Activated CD4-positive, alpha-beta T cell treated with anti-CD3 and anti-CD28 coated beads, Interleukin-10, Interleukin-2, amounts not matched to agents 100 ng/mL and 50 ng/mL, durations not matched to agents 16 hours and 8 hours (primary cell): ENCODE measurements at regions not wholly inside any gene's neighbourhood (a gene's known extent, or its start where the extent isn't known, plus 50 kb on each side); places are given as distances from the start of the nearest gene placed in this dataset.
"Not testable (repeated sequence)": the region's sequence is repeated elsewhere in the genome, so short reads cannot be mapped to it uniquely, and the experiment has no call there.

Experiments
- DNase-seq: peaks from one replicate; pipeline ENCODE4 v3.0.0-alpha.2; 2020

DNA sequence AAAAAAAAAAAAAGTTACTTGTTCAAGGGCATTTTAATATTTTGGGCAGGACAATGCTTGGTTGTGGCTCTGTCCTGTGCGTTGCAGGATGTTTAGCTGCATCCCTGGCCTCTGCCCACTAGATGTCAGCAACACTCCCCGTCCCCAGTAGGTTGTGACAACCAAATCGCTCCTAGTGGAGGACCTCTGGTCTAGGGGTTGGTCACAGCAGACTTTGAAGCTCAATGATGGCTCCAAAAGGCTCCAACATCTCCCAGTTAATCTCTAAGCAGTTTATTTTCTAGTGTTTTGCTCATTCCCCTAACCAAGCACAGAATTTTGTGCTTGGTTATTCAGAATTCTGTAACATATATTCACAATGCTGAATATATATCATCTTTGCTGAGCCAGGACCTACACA is 67.0 kb downstream of the CHRNA1 start:
- DNase-seq = peak; percentile 81

DNA sequence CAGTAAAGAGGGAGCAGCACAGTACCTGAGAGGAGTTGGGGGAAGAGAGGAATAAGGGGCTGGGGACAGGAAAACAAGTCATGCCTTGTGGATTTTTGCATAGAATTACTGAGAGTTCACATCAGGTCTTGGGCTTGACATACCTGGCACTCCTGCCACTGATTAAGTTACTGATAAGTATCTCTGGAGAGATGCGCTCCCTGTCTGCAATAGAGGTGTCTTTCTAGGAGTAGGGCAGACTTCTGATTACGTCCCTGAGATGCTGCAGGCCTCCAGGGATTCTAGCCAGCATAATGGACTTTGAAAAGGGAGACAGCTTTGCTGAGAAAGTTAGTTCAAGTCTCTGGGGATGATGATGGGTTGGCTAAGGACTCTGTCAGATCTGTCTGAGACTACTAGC is 69.4 kb downstream of the CHRNA1 start:
- no peak for DNase-seq

DNA sequence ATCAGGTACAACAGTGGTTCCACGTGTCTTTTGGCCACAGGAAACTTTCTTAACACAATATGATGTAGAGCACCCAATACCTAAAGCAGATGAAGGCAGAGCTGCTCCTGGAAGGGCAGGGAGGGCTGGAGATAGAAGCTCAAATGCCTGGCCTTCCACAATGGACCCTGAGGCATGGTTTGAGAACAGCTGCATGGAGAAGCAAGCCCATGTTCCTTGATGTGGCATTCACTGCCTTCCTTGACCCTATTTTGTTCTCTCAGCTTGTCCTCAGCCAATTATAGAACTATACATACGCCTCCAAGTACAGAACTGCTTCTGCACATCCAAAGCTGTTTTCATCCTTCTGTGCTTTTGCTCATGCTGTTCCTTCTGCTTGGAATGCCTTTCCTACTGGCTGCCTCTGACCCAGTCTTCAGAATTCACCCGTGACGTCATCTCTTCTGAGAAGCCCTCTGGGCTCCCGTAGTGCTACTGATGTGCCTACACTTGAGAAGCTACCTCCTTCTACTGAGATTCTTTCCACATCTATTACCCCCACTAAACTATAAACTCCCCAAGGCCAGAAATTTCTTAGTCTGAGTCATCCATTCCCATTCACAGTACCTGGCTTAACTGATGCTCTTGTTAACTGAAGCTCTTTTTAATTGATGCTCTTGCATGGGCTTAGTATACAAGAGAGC is 69.9 kb downstream of the CHRNA1 start:
- DNase-seq = no peak

DNA sequence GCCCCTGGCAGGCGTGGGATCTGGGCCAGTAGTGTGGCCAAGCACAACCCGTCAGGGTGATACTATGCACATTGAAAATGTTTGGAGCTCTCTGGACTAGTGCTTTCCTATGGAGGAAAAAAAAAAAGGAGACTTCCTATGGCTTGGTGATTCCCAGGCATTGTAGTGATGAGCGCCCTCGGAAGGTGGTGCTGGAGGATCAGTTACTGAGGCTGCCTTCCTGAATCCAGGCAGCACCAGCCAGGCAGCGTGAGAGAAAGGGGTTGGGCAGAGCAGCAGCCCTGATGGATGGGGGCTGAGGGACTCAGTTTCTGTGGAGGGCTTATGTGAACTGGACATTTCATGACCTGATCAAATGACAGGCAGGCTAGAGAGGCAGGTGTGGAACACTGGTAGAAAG is 70.9 kb downstream of the CHRNA1 start:
- no peak for DNase-seq

DNA sequence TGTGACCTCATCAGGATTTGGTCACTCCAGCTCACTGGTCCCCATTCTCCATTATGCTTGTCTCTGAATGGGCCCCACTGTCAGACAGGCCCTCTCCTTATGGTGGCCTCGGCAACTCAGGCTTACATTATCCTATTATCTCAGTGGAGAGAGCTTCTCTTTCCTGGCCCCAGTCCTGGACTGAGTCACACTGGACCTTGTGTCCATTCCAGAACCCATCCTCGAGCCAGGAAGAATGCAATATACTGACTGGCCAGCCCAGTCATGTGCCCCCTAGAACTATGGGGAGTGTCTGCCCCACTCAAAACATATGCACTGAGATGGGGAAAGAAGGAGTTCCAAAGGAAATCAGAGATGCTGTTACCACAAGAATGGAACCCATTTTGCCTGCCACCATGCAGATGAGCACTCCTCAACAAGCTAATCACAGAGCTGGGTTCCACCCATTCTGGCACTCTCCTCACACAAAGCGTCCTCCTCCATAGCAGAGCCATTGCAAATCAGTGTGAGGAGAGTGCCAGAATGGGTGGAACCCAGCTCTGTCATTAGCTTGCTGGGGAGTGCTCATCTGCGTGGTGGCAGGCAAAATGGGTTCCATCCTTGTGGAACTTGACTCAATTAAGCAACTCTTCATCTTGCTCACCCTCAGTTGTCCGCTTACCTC is 71.9 kb downstream of the CHRNA1 start:
- DNase-seq = no peak

DNA sequence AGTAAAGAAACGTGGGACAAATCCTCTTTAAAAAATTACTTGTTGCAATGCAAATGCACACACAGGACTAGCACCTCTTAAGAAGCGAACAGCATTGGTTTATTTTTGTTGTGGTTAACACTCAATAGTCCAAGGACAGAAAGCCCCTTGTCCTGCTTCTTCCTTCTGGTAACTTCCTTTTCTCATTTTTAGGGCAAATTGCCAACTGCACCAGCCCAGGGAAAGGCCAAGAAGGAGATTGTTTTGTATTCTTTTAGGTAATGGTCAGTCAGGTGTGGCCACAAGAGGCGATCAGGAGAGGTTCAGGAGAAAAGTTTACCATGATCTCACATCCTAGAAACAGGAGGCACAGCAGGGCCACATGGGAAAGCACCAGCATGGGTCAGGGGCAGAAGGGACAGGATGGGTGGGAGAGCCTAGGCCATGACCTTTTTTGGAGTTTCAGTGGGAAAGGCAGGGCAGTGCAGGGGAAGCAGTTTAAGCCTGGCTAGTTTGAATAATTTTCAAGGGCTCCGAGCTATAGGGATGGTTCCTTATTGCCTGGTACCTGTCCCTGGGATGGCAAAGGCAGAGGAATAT is 73.0 kb downstream of the CHRNA1 start:
- DNase-seq = no peak

DNA sequence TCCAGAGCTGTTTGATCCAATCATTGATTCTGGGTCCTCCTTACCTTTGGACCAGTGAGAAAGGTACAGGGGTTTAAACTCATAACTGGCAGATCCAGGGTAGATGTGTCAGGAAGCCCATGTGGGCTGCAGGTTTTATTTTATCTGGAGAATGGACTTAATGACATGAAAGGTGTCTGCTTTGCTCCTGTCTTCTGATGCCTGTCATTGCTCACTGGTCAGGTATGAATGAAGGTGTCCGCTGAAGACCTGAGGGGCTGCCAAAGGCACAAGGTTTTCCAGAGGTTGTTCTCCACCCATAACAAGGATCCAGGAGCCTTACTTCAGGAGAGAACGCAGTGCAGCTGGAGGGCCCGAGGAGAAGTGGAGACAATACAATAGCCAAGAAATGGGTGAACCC is 74.2 kb downstream of the CHRNA1 start:
- DNase-seq = no peak

DNA sequence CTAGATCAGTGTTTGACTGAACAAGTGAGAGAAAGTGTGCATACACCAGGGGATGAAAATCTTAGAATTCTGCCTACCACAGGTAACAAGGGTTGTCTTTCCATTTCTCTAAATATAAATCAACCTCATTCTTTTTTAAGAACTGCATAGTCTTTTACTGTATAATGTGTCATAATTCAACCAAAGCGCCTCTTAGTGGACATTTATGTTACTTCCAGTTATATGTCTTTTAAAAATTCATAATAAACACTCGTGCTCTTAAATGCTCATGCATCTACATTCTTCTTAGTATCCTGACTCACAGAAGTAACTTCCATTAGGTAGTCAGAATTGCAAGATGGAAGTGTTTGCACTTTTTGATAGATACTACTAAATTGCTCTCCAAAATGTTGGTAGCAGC is 76.2 kb downstream of the CHRNA1 start:
- peak; percentile 54 for DNase-seq

DNA sequence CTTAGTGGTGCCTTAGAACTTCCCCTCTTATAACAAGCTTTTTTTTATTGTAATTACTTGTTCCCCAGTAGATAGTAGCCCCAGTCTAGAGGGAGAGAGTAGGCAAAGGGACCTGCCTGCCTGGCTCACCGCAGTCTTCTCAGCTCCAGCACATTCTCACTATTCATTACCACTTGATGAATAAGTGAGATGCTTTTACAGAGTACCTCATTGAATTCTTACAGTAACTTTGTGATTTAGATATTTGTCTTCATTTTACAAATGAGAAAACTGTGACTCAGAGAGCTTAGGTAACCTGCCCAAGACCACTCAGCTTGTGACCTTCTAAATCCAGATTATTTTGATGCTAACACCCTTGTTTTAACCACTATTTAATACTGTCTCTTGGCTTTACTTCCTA is 77.8 kb downstream of the CHRNA1 start:
- DNase-seq = no peak

DNA sequence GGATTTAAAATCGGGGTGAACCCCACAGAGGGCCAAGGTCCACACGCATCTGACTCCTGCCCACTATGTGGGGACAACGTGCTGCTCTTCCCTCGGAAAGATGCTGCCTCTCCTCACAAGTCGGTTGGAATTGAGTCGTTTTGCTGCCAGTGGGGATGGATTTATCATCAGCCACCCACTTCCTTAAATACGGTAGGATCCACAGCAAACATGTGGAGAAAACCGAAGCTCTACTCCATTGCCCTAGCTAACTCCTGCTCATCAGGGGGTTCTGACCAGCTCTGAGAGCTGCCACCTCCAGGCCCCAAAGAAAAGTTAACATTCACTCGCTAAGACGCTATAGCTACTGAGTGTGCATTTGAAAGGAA is 80.9 kb downstream of the CHRNA1 start:
- DNase-seq = peak; percentile 41

DNA sequence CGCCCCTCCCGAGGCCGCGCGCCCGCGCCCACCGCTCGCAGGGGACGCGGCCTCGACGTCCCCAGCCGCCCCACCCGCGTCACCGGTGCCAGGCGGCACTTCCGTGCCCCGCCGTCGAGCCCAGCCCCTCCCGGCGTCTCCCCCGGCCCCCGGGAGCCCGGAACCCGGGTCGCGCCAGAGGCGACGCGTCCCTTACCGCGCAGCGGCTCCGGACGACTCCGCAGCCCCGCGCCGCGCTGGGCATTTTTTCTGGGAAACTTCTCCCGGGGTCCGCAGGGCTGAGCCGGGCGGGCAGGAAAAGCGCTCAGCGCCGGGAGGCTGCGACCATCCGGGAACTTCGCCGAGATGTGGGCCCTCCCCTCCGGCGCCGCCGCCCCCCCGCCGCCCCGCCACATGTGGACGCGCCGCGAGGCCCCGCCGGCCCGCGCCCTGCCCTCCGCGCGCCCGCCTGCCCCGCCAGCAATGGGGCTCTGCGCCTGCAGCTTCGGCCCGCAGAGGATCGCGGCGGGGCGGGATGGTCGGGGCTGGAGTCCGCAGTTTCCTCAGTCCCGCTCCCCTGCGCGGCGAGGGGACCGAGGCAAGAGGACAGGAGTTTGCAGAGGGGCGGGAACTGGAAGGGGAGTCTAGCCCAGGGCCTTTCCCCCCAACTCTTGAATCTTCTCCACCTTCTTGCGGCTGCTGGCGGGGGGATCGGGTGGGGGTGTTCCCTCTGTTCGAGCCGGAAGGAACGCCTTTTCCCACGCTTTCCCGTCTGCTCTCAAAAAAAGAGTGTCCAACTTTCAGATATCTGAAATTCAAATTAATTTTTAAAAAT is 81.5 kb downstream of the CHRNA1 start:
- DNase-seq = peak; percentile 54

DNA sequence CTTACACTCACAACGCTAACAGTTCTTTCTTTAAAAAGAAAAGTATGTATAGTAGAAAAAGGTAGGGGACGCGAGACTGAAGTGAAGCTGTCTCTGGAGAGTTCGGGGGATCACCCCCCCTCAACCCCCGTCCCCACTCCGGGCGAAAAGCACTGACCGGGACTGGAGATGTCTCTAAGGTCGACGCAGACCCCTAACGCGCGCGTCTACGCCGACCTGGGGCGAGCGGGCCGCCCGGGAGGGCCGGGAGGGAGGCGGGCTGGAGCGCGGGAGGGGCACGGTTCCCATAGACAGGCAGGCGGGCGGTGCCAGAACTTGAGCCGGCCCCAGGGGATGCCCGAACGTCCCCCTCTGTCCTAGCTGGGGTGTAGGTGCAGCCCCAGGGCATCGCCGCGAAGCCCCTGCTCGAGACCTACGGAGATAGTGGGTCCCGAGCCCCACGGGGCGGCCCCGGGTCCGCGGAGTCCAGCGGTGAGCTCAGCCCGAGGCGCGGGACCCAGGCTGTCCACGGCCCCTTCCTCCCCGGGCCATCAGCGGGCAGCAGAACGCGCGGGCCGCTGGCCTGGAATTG is 82.2 kb downstream of the CHRNA1 start:
- peak; percentile 49 for DNase-seq

DNA sequence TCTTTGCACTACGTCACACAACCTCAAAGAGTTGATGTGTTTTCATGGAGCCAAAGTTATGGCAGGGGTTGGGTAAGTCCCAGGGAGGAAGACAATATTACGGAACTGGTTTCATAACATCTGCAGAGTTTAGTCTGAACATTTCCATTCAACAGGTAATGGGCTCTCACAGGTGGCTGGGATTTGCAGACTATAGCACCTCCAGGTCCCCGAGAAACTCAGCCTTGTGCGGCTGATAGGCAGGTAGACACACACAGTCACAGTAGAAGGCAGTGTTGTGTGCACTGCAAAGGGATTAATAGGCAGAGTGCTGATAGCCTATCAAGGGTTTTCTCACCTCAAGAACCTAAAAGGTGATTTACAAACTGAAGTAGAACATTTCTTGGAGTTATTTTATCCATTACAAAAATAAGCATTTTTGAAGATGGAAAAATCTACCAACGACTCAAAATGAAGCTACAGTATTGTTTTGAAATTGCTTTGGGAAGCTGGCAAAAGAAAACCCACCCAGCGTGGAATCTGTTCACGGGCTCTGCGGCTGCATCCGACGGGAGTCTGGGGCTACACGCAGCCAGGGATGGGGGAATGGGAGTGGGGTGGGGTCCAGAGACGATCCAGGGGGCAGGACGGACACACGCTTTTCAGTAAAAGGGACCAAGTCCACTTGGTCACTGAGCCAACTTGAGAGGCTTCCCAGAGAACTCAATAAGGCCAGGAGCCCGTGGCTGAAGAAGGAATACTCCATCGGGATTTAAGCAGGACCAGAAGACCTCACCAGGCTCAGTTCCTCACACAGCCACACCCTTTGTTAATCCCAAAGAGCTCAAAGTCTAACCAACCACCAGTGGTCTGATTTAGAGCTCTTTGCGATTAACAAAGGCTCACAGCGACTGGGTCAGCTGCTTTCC is 82.9 kb downstream of the CHRNA1 start:
- no peak for DNase-seq

DNA sequence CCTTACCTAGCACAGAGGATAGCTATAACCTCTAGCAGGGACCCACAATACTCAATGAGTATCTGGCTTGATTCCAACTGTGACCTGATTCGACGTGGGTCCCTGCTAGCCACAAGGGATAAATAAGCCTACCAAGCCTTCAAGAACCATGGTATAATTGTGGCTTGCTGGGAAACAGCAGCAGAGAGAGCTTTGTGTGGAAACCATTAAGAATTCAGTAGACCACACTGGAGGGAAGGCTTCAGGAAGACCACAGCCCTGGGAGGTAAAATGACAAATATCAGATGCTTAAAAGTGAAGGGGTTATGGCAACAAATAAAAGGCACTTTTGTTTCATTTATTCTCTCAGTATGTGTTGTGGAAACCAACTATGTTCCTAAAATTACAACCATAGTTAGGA is 82.6 kb upstream of the WIPF1 start:
- no peak for DNase-seq

DNA sequence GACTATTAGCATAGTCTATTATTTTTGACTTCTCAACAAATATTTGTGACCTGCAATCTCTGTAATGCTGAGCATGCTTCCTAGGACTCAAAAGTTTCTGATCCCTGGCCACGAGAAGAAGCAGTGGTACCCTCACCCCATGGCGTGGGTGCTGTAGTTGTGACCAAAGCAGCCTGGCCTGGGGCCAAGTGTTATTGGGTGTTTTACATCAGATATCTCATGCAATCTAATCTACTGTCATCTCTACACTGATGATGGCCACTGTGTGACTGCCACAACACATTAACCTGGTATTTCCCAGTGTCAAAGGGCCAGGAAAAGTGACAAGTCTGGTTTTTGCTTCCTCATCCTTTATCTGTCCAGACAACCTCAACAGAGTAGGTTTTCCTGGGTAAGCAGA is 80.8 kb upstream of the WIPF1 start:
- no peak for DNase-seq

DNA sequence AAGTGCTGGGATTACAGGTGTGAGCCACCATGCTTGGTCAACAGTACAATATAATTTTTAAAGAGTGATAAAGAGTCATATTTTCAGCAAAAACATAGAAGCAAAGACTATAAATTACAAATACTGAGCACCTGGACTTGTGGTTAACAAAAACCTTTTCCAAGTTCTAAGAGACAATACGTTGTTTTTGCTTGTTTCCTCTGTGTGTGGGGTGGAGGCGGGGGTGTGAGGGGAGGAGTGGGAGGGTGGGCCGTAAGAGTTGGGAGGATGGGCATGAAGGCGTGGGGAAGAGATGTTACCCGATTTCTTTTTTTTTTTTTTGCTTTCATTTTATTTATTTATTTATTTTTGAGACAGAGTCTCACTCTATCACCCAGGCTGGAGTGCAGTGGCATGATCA is 78.0 kb upstream of the WIPF1 start:
- no peak for DNase-seq

DNA sequence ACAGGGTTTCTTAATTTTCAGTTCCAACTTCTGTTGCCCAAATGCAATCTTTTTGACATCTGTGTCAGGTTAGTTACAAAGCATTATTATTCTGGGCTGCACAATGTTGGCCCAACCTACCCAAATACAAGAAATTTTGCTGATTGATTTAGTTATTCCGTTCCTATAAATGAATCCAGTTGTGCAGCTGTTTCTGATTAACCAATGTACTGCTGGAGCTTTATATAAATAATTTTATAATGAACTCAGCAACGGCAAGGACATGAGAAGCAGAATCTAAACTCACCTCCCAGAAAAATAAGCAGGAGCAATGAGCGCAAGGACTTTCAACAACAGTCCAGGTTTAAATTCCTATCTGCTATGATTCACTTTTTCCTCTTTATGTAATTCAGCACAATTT is 76.3 kb upstream of the WIPF1 start:
- no peak for DNase-seq

DNA sequence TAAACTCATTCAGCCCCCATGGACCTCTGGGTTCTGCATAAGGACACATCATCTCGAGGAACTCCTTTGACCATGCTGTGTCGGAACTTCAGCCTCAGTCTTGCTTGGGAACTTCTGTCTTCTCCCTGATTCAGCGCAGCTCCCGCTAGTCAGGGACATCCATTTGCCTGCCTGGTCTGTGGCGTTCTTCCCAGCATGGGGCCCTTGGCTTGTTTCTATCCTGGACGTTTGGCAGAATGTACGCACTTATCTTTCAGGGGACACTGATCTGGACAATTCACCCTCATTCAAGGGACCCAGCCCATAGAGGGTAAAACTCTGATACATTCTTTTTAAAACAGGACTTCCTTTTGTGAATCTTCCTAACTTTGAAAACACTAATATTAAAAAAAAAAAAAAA is 75.8 kb upstream of the WIPF1 start:
- no peak for DNase-seq

DNA sequence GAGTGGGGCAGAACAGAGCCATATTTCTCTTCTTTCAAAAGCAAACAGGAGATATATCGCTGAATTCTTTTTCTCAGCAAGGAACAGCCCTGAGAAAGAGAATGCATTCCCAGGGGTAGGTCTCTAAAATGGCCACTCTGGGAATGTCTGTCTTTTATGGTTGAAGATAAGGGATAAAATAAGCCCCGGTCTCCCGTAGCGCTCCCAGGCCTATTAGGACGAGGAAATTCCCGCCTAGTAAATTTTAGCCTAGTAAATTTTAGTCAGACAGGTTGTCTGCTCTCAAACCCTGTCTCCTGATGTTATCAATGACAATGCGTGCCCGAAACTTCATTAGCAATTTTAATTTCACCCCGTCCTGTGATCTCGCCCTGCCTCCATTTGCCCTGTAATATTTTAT is 73.9 kb upstream of the WIPF1 start:
- not testable (repeated sequence) for DNase-seq

DNA sequence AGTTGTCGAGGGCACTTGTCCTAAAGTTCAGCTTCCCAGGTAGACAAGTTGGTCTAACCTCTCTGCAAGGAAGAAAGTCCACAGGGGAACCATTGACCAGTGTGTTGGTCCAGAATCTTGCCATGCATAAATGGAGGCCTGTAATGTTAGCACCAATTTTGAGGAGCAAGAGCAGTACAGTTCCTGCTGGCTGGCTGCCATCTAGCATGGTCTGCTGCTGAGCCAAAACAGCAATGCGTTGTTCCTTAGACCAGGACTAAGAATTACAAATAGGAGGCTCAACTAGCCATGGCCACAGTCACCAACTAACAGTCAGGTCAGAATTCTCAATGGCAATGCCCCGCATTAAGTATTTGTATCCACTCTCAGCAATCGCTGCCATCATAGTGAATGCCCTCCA is 72.8 kb upstream of the WIPF1 start:
- no peak for DNase-seq

DNA sequence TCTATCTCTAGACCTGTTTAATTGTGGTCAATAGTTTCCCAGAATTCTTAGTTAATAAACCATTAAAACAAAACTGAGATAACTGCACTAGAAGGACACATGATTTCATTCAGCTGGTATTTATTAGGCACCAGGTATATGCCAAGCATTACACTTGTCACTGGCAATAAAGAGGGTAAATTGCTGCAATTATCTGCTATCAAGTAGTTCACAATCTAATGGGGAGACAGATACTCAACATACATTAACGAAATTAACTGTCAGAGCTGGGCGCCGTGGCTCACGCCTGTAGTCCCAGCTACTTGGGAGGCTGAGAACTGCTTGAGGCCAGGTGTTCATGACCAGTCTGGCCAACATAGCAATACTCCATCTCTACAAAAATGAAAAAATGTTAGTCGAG is 71.7 kb upstream of the WIPF1 start:
- DNase-seq = no peak

DNA sequence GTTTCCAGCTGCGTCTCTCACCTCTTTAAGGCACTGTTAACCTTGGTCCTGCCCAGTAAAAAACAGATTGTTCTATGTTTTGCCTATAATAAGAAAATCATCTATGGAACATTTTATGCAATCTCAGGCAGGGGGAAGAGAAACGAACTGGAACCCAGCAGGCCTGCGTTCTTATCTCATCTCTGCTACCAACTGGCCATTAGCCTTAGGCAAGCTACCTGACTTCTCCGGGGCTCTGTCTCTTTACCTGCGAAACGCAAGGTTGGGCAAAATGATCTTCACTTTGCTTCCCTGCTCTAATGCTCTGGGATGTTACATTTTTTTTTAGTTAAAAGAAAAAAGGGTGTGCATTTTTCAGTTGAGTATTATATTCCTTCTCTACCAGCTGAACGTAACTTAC is 70.5 kb upstream of the WIPF1 start:
- DNase-seq = no peak
